SHP77 (cell line): ENCODE measurements at regions not wholly inside any gene's neighbourhood (a gene's known extent, or its start where the extent isn't known, plus 50 kb on each side); places are given as distances from the start of the nearest gene placed in this dataset.
"Not testable (repeated sequence)": the region's sequence is repeated elsewhere in the genome, so short reads cannot be mapped to it uniquely, and the experiment has no call there.

ENCODE experiments used
- DNase-seq, 2 experiments: peaks; one replicate each; lab custom pipeline; 2025; lab: John Stamatoyannopoulos, UW

GRCh38 chr2:122707224-122707824, 951.9 kb downstream of the TSN start:
- no peak for DNase-seq

DNA sequence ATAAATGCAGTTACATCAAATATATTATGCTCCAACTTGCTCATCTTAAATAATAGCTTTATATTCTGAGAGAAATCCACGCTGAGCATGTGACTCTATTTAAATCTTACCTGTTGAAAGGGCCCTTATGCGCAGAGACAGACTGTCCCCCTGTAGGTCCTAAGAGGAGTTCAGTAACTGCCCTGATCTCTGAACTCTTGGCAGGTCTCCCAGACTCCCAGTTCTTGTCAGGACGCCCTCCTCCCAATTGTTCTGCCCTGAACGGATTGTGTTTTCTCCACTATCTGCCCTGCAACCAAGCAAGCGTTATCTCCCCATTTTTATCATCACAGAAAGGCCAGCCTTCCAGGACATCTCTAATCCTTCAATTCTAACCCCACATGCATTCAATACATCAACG, 954.6 kb downstream of the TSN start:
- no peak for DNase-seq

- no peak for DNase-seq
Observed at GRCh38 chr2:122713800-122714199, 958.3 kb downstream of the TSN start.

DNA sequence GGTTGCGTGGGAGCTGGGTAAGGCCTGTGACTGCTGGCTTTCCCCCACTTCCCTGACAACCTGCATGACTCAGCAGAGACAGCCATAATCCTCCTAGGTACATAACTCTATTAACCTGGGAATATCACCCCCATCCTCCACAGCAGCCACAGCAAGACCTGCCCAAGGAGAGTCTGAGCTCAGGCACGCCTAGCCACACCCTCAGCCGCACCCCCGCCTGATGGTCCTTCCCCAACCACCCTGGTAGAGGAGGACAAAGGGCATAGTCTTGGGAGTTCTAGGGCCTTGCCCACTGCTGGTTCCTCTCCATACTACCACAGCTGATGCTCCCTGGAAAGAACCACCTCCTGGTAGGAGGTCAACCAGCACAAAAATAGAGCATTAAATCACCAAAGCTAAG, 965.4 kb downstream of the TSN start:
- not testable (repeated sequence) for DNase-seq

DNA sequence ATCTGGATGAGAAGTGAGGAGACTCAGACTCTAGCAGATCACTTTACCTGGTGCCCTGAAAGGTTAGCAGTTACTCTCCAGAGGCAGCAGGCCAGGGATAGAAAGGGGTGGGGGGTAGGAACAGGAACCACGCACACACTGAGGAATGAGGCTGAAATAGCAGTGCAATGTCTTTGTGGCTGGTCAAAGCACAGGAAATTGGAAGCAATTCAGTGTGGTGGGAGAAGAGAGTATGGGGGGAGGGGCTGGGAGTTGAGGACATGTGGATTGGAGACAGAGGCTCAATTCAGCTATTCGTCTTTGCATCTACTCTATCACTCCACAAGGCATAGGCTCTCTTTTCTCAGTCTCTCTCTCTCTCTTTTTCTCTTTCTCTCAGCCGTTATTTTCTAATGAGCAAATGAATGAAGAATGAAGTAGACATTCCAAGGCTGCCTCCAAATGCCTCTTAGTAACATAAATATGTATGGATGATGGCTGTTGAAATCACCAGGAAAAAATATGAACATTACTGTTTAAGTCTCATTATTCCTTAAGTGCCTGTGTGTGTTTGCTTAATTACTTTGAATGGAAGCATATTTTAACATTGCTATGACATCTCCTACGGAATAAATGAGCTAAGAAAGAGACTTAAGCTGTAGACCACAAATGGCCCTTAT, 979.4 kb downstream of the TSN start:
- no peak for DNase-seq

DNA sequence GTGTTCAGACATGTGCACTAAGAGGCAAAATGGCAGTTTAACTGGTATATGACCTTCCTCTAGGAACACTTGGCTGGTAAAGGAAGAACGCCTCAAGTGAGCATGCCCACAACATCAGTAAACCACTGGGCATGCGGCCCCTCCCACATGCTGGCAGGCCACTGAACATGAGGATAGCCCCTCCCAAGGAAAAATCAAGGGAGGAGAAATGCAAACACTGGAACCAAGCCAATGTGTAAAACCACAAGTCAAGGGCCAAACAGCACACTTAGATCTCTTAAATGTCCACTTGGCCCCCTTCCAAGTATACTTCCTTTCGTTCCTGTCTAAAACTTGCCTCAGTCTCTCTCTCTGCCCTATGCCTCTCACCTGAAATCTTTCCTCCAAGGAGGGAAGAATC, 980.8 kb downstream of the TSN start:
- DNase-seq: no peak

DNA sequence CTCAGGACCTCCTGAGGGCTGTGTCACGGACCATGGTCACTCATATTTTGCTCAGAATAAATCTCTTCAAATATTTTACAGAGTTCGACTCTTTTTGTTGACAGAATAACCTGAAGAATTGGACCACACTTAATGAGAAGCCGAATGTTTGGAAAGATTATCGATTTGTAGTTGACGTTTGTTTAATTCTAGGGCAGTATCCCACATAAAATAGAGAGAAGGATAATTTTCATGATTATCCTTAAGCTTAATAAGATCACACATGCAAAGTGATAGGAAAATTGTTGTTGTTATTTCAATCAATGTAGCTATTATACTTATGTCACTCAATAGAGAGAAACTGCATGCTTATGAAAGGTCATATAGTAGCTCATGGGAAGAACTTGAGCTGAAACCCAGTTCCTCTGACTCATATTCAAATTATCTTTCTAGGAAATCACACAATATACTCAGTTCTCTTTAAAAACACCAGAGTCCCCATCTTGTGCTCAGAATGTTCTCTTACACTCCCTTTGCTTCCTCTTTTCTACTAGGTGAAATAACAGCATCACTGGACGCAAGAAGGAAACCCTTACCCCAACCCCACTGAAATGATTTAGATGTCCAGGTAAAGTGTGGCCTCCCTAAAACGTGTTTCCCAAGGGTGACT, 982.1 kb downstream of the TSN start:
- DNase-seq: no peak

DNA sequence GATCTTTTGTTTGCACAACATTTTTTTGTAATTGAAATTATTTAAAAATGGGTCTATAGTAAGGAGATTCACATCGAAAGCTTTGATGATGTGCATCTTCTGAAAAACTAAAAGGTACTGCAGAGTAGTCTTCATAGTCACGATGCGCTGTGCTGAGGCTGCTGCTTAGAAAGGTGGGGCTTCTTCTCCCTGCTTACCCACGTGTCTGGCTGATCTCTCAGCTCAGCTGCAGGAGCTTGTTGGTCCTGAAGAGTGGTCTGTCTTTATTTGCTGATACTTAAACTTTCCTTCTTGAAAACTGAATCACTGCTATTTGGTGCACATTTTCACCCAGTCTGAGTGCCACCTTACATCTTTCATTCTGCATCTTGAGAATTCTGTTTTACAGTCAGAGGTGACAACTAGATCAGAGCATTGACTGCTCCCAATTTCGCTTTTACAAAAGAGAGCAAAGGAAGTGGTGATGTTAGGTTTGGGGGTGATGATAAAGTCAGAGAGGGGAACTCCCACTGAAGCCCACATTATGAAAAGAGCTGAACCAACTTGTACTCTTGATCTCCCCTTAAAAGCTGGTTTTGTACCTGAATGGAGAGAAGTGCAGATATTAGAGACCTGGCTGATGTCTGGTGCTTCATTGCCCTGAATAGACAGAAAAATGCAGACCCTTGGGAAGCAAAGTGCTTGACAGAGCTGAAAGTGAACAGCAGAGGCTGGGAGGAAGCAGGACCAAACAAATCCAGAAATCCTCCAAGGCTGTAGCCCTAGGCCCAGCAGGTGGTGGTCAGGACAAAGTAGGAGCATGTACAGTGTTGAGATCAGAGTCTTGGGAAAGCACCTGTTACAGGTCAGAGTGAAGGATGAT, 984.5 kb downstream of the TSN start:
- no peak for DNase-seq

DNA sequence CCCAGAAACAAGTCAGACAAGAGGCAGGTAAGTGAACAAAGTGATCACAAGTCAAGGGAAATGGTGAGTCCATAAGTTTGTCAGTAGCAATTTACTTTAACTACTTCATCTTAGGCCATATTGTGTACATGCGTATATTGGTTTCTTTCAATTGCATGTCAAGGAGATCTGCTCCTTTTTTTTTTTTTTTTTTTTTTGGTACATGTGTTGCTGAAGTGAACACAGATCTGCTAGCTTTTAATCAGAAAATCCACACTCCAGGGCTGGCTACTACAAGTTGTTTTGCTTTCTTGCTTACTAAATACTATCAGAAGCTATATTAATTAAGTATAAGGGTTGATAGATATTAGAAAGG, 985.1 kb downstream of the TSN start:
- no peak for DNase-seq

DNA sequence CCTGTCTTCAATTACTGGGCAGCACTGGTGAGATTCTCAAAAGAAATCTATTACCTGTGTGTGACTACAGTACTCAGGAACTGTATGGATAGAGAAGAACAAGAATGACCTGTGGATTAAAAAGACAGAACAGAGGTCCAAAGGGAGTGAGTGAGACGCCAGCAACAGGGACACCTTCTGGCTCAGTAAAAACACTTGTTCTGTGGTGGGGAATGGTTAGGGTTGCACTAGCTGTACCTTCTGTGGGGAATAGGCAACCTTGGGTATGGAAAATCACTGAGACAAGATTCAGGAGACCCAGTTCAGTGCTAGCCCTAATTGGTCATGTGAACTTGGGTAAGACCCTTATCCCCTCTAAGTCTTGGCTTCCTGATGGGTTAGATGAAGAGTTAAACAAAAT, 986.0 kb downstream of the TSN start:
- no peak for DNase-seq

- DNase-seq: no peak
Observed at GRCh38 chr2:122743021-122743675, 987.7 kb downstream of the TSN start.

- no peak for DNase-seq
Observed at GRCh38 chr2:122745603-122746002, 990.2 kb downstream of the TSN start.

DNA sequence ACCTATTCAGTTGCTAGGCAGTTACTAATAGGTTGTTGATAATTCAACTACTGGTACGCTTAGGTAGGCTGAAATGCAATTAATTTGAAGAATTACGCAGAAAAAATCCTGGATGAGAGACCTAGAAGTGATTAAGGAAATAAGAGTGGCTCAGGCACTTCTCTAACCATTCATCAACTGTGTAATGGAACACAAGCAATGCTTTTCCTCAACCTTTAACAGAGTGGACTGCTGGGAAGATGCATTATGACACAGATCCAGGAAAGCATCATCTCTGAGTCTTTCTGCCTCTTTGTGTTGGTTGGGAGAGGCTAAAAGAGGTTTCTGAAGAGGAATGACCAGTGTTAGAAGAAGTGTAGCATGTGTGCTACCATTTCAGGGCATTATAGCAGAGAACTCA, 992.2 kb downstream of the TSN start:
- DNase-seq: no peak

GRCh38 chr2:122748552-122749011, 993.1 kb downstream of the TSN start:
- DNase-seq: peak; percentile 9 to 15

GRCh38 chr2:122749405-122749804, 994.0 kb downstream of the TSN start:
- DNase-seq: no peak

GRCh38 chr2:122750095-122750494, 994.6 kb downstream of the TSN start:
- DNase-seq: no peak

DNA sequence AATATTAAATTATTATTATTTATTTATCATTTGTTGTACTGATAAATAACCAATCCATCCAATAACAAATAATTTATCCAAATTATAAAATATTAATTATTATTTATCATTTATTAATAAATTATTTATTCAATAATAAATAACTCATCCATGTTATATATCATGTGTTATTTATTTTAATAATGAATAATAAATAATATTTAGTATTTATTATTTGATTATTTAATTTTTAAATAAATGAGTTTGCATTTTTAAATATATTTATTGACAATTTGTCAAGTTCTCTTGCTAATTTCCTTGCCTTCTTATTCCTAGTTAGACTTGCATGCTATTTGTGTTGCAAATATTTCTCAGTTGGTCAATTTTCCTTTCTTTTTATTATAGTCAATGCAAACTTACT, 995.4 kb downstream of the TSN start:
- no peak for DNase-seq

GRCh38 chr2:122753336-122753735, 997.9 kb downstream of the TSN start:
- DNase-seq: no peak

- DNase-seq: no peak
Observed at GRCh38 chr2:122754561-122754960, 999.1 kb downstream of the TSN start.

DNA sequence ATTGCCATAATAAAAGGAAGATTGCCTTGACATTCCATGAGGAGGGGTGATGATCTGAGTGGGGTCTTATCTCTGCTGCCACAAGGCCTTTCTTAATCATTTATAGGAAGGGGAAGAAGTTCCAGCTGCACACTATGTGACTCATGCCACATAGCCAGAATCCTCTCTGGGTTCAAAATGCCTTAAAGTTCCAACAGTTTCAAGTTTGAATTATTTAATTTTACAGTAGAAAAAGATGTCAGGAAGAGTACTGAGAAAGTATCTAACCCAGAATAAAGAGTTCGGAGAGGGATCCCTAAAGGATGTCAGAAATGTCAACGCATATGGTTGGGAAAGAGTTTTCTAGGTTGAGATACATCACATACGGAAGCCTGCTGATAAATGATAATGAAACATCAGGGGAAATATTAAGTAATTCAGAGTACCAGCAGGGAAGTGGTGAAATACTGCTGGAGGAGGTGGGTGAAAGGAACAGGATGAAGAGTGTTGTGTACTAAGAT, 999.9 kb downstream of the TSN start:
- DNase-seq: no peak

- no peak for DNase-seq
Observed at GRCh38 chr2:122758967-122759366, 1003.5 kb downstream of the TSN start.

GRCh38 chr2:122764014-122764413, 1008.6 kb downstream of the TSN start:
- no peak for DNase-seq
